ENCODE measurements at regions not wholly inside any gene's neighbourhood (a gene's known extent, or its start where the extent isn't known, plus 50 kb on each side); places are given as distances from the start of the nearest gene placed in this dataset.
A peak's percentile ranks its signal among the peaks of the same experiment; 100 is the strongest.
"Not testable (repeated sequence)": the region's sequence is repeated elsewhere in the genome, so short reads cannot be mapped to it uniquely, and the experiment has no call there.

DNA sequence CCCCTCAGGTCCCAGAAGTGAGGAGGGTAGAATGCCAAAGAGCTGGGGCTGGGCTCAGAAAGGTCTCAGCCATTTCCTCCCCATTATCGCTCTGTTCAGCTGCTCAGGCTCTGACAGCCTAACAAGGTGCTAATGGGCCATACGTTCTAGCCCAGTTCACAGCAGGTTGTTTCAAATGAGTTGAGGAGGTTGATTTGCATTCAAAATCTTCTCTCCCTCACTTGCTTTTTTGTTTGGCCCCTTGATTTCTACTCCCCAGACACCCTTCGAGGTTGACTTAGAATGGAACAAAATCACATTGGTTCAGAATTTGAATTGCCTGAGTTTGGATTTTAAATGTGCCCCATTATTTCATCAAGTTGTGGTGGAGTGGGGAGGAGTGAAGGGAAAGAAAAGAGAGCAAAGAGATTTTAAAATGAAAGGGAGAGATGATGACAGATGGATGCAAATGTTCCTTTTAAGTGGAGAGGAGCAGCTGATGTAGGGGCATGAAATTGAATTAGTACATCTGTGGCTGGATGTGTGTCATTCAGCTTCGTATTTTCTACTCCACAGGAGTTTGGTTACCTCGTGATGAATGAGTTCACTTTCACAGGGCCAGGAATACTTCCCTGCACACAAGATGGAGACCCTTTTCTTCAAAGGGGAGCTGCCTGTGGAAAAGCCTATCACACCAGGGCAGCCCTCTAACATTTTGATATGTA, 425.8 kb upstream of the CAMK1G start:
- no peak for DNase-seq

DNA sequence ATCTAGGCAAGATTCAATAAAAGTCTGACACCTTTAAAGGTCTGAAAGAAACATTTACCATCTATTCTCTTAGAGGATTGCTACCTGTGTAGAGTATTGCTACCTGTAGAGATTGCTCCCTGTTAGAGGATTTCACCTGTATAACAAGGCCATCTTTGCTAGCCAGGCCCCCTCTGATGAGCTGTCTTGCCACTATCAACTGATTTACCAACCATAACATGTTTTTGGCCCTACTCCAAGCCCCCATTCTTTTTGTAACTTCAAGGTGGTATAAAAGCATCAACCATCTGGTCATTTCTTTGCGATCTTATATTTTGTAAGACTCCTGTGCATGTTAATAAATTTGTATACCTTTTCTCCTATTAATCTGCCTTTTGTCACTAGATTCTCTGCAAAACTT, 424.7 kb upstream of the CAMK1G start:
- DNase-seq, result no peak

DNA sequence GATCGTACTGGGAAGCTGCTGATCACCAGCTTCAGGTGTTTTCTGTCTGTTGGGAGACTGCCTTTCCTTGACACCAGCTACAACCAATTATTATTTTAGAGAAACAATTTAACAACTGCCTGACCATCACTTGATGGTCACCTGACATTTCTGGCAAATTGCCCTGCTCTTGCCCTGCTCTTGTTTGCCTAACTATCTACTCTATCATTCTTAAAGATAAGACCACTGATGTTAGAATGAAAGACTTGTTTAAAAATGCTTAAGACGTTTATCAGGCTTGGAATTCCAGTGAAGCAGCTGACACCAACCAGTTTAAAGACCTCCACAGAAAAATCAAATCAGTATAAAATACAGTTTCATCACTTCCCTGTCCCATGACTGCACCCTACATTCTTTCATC, 423.3 kb upstream of the CAMK1G start:
- no peak for DNase-seq

DNA sequence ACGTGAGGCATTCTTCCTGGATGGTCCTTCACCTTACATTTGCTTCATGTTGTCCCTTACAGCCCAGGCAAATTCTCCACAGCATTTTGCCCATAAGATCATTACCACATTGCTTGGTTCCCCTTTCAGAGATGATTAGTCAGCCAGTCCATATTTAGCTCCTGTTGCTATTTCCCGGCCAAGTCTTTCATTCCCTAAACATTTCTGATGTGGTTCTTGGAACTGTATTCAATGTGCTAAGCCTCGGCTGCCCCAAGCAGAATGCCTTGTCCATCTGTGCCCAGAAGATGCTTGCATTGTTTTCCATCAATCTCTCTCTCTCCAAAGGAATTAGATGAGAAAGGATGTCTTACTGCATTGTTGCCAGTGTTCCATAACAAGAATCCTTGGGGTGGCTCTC, 420.9 kb upstream of the CAMK1G start:
- DNase-seq, result no peak

DNA sequence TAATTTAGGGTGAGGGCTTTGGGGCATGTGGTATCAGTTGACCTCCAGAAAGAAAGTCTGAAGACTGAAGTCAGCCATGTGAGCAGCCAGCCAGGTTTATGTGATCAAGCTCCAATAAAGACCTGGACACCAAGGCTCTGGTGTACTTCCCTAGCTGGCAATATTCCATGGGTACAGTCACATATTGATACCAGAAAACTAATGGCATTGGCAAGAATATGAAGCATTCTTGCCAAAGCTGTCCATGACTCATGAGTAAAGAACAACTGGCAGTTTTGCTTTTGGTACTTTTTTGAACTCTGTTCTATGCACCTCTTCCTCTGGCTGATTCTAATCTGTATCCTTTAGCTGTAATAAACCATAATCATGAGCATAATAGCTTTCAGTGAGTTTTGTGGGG, 415.3 kb upstream of the CAMK1G start:
- no peak for DNase-seq

DNA sequence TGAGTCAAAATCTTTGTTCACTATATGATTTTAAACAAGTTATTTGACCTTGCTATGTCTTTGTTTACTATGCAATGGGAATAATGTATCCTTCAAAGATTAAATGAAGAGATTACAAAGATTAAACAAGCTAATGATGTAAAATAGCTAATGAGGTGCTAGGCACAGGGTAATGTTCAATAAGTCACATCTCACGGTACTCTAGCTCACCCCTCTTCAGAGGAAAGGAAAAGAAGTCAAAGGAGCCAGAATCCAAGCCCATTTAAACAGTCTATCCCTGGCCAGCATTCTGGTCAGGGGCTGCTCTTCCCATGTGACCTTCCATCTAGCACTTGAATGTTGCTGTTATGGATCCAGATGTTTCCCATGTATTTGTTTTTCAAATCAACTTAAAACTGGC, 412.4 kb upstream of the CAMK1G start:
- no peak for DNase-seq

DNA sequence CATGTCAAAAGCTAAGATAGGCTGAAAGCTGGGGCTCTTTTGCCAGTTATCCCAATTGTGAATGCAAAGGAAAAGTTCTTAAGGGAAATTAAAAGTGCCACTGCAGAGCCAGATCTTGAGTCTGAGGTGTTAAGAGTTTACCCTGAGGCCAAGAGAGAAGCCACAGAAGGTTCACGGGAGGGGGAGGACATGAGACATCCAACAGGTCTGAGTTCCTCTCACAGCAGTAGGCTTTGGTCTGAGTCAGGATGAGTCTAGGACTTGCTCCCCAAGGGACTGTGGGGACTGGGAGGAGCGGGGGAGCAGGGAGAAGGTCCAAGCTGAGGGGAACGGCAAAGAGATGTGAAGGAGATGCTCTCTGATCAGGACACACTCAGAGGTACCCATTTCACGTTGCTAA, 411.2 kb upstream of the CAMK1G start:
- no peak for DNase-seq

DNA sequence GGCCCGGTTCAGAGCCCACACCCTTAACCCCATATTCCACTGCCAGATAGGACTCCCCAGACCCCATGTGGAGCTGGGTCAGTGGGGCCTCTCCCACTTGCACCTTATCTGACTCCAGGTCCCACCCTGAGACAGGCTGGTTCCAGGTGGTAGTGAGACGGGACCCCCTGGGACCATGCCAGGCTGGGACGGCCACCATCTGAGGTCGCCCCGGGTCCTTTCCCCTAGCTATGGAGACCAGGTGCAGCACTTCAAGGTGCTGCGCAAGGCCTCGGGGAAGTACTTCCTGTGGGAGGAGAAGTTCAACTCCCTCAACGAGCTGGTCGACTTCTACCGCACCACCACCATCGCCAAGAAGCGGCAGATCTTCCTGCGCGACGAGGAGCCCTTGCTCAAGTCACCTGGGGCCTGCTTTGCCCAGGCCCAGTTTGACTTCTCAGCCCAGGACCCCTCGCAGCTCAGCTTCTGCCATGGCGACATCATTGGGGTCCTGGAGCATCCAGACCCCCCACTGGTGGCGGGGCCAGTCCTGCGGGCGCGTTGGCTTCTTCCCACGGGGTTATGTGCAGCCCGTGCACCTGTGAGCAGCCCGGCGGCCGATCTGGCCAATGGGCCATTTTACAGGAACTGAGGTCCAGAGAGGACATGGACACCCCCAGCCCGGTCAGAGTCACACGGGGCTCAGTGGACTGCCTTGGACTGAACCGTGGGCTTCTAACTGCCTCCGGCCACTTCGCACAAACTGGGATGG, 410.5 kb upstream of the CAMK1G start:
- not testable (repeated sequence) for DNase-seq

DNA sequence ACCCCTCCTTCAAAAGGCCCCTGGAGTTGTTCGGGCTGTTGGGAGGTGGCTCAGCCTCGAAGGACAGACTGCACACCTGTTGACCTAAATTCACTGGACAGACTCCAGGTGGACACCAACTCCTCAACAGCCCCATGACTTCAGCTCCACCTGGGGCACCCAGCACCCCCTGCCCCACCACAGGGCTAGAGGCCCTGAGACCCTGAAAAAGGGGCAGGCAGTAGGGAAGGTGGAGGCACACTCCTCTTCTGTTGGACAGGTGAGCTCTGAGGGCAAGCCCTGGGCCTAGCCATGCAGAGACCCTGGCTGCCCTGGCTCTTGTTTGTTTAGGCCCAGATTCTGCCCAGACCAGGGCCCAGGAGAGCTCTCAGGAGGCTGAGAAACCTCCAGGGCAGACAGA, 409.7 kb upstream of the CAMK1G start:
- not testable (repeated sequence) for DNase-seq

DNA sequence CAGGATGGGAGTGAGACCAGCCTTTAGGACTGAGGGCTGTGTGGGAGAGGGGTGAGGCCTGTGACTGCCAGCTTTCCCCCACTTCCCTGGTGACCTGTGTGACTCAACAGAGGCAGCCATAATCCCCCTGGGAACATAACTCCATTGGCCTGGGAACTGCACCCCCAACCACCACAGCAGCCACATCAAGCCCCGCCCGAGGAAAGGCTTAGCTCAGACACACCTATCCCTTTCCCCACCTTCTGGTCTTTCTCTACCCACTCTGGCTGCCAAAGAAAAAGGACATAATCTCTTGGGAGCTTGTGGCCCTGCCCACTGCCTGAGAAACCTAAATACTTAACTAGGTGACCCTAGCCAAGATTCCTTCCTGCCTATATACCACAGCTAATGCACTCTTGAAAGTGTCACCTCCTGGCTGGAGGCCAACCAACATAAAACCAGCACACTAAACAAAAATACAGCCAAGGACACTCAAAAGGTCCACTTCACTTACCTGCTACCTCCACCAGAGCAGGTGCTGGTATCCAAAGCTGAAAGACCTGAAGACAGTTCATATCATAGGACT, 406.6 kb upstream of the CAMK1G start:
- no peak for DNase-seq

DNA sequence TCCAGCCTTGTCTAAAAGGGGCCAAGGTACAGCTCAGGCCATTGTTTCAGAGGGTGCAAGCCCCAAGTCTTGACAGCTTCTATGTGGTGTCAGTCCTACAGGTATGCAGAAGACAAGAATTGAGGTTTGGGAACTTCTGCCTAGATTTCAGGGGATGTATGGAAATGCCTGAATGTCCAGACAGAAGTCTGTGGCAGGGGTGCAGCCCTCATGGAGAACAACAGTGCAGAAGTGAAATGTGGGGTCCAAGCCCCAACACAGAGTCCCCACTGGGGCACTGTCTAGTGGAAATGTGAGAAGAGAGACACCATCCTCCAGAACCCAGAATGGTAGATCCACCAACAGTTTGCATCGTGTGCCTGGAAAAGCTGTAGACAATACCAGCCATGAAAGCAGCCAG, 400.3 kb upstream of the CAMK1G start:
- no peak for DNase-seq

DNA sequence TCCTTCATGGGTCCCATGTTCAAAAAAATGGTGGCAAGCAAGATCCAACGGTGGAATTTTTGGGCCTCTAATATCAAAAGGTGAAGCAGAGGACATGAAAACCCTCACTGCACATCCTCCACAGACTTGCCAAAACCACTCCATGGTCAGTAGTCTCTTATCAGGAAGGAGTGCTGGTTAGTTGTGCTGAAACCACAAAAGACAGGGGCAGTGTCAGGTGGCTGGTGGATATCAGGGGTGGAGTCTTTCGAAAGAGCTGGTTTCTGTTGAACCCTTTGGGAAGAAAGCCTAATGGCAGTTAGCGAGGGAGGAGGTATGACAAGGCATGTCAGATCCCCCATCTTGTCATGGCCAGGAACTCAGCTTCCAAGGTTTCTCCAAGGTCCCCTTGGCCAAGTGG, 395.9 kb upstream of the CAMK1G start:
- no peak for DNase-seq

DNA sequence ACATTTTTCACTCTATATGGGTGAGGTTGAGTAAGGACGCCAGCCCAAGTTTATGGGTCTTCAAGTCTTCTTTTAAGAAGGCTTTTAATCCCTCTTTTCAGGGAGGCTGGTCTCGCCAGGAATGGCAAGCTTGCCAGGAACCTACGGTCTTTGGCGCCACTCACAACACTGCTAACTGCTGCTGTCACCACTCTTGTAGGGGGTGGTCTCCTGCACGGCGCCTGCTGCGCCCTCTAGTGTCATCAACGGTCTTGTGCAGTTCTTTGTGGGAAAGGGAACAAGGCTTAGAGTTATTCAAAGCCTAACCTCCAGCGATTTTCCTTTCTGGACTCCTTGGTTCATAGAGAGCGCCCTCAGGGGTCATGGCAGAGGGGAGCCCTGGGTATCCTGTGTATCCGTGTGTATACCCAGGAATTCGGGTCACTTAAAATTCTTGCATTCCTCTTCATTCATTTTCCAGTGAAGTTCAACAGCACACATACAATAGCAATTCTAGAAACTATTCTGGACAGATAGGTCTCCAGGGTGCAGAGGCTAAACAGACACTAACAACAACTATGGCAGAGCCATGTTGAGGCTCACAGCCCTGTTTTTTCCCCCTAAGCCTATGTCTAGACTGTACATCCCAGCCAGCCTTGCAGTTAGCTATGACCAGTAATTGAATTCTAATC, 392.8 kb upstream of the CAMK1G start:
- DNase-seq, result peak; percentile 47

DNA sequence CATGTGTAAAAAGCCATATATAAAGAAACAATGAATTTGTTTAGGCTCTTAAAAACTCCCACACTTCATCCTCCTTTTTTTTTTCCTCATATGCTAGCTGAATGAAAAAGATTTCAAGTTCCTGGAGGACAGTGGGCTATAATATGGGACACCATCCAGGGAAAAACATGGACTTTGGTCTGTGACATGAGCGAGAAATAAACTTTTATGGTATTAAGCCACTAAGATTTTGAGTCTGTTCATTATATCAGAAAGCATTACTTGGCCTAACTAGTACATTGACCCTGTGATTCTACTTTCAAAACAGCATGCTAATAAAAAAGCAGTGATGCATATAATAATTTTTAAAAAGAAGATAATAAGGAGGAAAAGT, 392.3 kb upstream of the CAMK1G start:
- no peak for DNase-seq

DNA sequence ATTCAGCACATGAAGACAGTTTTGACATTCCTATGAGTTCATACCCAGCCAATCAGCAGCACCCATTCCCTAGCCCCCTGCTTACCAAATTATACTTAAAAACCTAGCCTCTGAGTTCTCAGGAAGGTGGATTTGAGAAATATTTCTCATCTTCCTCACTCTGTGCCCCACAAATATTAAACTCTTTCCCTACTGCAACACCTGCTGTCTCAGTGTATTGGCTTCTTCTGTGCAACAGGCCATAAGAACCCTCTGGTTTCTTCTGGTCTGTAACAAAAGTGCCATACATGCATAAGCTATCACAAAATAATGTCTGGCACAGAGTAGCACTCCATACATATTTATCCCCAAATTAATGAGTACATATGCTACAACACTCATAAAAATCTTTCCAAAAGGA, 387.4 kb upstream of the CAMK1G start:
- DNase-seq, result no peak

DNA sequence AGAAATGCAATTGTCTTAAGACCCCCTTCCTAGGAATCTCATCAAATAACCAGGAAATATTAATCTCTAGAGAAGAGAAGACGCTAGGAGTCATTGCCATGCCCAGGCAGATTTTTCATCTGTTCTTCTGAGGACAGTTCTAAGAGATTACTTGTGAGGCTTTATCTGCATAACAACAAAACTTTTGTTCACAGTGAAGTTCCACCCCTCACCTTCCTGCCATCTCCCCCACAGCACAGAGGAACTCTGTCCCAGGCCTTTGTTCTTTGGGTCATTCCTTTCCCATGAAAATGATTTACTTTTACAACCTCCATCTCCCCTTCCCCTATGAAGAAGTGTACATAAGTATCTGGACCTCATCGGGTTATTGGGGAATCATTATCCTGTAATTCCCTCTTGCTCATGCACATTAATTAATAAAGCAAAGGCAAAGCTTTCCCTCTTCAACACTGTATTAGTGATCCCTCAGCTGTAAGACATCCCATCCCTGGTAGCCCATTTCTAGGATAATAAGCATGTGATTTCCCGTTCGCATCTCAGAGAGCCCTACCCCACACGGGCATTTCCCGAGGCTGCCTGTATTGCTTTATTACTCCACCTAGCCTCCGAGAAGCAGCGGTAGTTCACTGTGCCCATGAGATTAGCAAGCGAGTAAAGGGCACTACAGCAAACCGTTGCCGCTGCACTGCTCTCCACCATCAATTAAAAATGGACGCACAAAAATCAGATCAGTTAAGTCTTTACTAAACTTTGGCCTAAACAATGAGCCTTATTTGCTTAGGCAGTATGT, 384.4 kb upstream of the CAMK1G start:
- no peak for DNase-seq

DNA sequence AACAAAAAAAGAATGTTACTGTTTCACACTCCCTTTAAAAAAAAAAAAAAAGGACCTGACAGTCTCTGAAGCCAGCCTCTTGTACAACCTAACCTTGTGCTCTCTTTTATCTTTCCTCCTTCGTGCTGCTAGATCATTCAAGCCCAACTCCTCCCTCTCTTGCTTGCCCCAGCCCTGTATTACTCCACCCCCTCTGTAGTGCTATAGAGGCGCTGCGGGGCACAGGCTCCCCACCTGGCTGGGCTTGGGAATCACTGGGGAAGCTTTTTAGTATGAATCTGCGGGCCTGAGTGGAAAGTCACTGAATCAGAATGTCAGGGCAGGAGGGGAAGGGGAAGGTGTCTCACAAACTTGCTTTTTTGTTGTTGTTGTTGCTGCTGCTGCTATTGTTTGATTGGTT, 383.7 kb upstream of the CAMK1G start:
- DNase-seq, result no peak

DNA sequence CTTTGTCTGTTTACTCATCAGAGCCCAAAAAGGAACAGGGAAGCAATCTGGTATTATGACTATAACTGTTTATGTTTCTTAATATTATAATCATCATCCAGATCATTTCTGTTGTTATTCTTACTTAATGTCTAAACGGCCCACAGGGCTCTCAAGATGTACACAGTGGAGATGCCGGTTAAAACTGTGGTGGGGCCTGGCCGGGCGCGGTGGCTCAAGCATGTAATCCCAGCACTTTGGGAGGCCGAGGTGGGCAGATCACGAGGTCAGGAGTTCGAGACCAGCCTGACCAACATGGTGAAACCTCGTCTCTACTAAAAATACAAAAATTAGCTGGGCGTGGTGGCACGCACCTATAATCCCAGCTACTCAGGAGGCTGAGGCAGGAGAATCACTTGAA, 381.2 kb upstream of the CAMK1G start:
- not testable (repeated sequence) for DNase-seq

DNA sequence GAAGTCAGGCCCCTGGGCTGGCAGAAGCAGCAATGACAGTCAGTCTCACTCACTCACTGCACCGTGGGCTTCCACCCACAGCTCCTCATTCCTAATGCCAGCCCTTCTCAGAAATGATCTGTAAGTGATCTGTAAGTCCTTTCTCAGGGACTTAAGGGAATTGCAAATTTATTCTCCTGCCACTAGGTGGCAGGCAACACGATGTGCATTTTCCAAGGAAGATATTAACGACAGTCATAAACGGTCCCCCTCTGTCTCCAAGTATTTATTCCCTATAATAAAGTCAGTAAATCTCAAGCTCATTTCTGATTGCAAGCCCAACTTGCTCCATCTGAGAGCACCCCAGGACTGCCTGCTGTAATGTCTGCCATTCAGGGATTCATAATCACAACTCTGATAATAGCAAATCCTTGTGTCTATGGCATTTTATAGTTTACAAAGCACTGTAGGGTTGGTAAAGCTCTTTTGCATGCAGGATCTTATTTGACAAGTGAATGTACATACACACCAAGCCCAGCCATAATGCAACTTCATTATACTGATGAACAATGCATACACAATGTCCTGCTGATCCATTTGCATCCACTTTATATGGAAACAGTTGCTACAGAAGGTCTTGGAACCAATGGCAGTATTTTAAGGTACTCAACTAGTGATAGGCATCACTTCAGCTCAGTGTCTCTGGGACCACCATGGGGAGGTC, 380.5 kb upstream of the CAMK1G start:
- DNase-seq, result no peak

DNA sequence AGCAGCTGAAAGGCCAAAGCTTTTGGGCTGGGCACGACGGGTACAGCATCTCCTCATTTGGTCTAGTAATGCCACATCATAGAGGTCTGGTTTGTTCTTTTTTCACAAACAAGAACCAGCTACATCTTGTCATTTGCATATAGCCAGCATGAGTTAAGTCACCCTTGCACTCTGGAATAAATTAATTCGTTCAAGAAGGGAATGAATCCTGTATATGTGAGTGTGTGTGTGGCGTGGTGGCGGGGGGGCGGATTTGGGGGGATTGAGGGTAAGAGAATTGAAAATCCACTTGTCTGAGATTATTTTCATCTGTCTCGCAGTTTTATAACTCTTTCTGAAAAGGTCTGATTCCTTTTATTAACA, 380.0 kb upstream of the CAMK1G start:
- DNase-seq, result no peak

DNA sequence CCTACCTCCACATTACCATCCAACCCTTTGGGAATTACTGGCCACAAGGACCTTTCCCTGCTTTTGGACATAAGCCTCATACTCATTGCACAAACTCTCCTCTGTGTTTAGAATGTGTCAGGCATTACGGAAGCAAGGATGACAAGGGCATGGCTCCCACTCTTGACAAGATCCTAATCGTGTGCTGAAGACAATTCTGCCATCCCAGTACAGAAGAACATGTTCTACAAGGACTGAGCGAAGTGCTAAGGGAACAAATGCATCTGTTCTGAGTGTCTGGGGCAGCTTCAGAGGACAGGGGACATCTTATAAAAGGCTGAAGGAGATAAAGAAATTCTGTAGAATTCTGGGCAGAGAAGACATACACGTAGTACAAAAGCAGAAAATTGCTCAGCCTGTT, 378.5 kb upstream of the CAMK1G start:
- DNase-seq, result no peak

DNA sequence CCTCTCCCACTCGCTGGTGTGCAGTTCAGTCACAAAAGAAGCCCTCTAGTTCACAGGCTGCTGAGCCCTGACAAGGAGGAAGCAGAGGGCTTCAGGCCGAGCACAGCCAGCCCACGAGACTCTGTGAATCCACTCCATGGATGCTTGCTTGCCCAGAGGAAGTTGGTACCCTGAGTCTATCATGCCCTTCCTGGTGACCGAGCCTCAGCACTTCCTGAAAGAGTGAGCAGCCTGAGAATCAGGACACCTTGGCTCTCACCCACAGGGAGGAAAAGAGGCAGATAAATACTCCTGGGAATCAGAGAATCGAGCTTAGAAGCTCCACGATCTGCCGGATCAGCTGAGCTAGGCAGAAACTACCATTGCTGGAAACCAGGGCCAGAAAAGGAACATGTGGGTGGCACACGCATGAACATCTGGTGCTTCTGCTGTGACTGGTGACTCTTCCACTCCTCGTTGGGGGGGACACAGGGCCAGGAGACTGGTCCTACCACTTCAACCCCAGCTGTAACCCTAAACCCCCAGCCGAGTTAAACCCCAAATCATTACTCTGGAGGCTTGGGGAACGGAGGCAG, 376.3 kb upstream of the CAMK1G start:
- DNase-seq, result peak; percentile 34
